ENCODE measurements at regions not wholly inside any gene's neighbourhood (a gene's known extent, or its start where the extent isn't known, plus 50 kb on each side); places are given as distances from the start of the nearest gene placed in this dataset.

DNA sequence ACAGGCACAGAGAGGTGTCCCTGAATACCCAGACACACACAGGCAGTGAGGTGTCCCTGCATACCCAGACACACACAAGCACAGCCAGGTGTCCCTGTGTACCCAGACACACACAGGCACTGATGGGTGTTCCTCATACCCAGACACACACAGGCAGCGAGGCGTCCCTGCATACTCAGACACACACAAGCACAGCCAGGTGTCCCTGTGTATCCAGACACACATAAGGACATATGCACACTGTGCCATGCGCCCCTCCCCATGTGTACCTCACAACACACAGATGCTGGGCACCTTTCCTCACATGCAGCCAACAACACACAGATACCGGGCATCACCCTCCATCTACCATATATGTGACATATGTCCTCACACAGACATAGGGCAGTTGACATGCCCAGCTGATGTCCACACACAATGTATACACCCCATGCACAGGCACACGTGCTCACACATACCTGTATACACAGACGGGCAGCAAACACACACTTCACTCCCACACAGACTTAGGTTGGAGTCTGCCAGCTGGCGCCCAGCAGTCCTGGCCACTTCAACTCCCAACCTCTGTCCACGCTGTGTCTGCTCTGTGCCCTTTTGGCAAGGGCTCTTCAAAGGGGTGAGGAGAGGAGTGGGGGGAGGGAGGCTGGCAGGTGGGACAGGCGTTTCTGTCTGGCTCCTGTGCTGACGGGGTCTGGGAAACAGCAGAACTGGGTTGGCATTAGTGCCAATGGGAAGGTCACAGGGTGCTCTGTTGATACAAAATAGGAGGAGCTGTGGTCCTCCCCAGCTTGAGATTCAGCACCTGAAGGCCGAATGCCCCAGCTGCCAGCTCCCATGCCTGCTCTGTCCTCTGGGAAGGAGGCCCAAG lies 69.4 kb upstream of the ALX4 start:
- dilution Hi-C loops (cut with MboI; ENCODE audit: extremely low pct_ligation_motif_present, low sequenced_read_pairs), result no loop called here
- FAIRE-seq (no peak), DNase-seq (ENCODE audit: low read depth, low spot score) (no peak)
- no peaks in the 10 kb centered on the region for H3K9me3 ChIP-seq (ENCODE audit: control insufficient read depth, low read depth, low read length)
- H3K27me3 ChIP-seq (ENCODE audit: control insufficient read depth, extremely low read depth, insufficient read depth, low read length), result peaks cover 30% of the 10 kb centered on the region
- no peak overlapping the region for H3K4me3 ChIP-seq (ENCODE audit: control insufficient read depth in 2 of 3, extremely low read depth in 1 of 3, insufficient read depth in 2 of 3, low read depth in 1 of 3, low read length in 3 of 3)
- no peak overlapping the region for H2AFZ ChIP-seq (ENCODE audit: control insufficient read depth, low read length)
- no peaks in the 10 kb centered on the region for H4K20me1 ChIP-seq (ENCODE audit: control insufficient read depth, extremely low read depth, insufficient read depth, low read length)
- no peaks in the 10 kb centered on the region for H3K36me3 ChIP-seq (ENCODE audit: control insufficient read depth in 2 of 2, extremely low read depth in 1 of 2, insufficient read depth in 2 of 2, low read length in 2 of 2)
- no peak overlapping the region for H3K9ac ChIP-seq (ENCODE audit: control insufficient read depth, extremely low read depth, insufficient read depth, low read length)
- H3K79me2 ChIP-seq (ENCODE audit: control insufficient read depth, insufficient read depth, low read length), result no peaks in the 10 kb centered on the region
- TF ChIP-seq EZH2 (IDR thresholded peaks at IDR 0.05; ENCODE audit: low read length) (no peak), CTCF (optimal IDR thresholded peaks at IDR 0.05 in 1 of 3, IDR thresholded peaks at IDR 0.05 in 1 of 3, conservative IDR thresholded peaks at IDR 0.05 in 1 of 3; ENCODE audit: extremely low read depth in 1 of 3, insufficient read depth in 2 of 3, low read length in 3 of 3) (no peak)
- H3K27ac ChIP-seq (ENCODE audit: control insufficient read depth, insufficient read depth, low read length), result no peak overlapping the region
- H3K4me1 ChIP-seq (ENCODE audit: control insufficient read depth, extremely low read depth, insufficient read depth, low read length), result no peaks in the 10 kb centered on the region
- H3K4me2 ChIP-seq (ENCODE audit: control insufficient read depth, extremely low read depth, insufficient read depth, low read depth, low read length), result no peak overlapping the region
- no peaks in the 10 kb centered on the region for H3K9me1 ChIP-seq (ENCODE audit: control insufficient read depth, extremely low read depth, insufficient read depth, low read length)

- H3K79me2 ChIP-seq (ENCODE audit: control insufficient read depth, insufficient read depth, low read length), result no peaks in the 10 kb centered on the region
- H3K4me3 ChIP-seq (ENCODE audit: control insufficient read depth in 2 of 3, extremely low read depth in 1 of 3, insufficient read depth in 2 of 3, low read depth in 1 of 3, low read length in 3 of 3), result no peak overlapping the region
- no peaks in the 10 kb centered on the region for H3K4me1 ChIP-seq (ENCODE audit: control insufficient read depth, extremely low read depth, insufficient read depth, low read length)
- dilution Hi-C loops (cut with MboI; ENCODE audit: extremely low pct_ligation_motif_present, low sequenced_read_pairs), result no loop called here
- H3K4me2 ChIP-seq (ENCODE audit: control insufficient read depth, extremely low read depth, insufficient read depth, low read depth, low read length), result no peak overlapping the region
- no peaks in the 10 kb centered on the region for H3K9me3 ChIP-seq (ENCODE audit: control insufficient read depth, low read depth, low read length)
- DNase-seq (ENCODE audit: low read depth, low spot score) (no peak), FAIRE-seq (no peak)
- no peaks in the 10 kb centered on the region for H3K9me1 ChIP-seq (ENCODE audit: control insufficient read depth, extremely low read depth, insufficient read depth, low read length)
- H3K36me3 ChIP-seq (ENCODE audit: control insufficient read depth in 2 of 2, extremely low read depth in 1 of 2, insufficient read depth in 2 of 2, low read length in 2 of 2), result no peaks in the 10 kb centered on the region
- TF ChIP-seq EZH2 (IDR thresholded peaks at IDR 0.05; ENCODE audit: low read length) (no peak), CTCF (optimal IDR thresholded peaks at IDR 0.05 in 1 of 3, IDR thresholded peaks at IDR 0.05 in 1 of 3, conservative IDR thresholded peaks at IDR 0.05 in 1 of 3; ENCODE audit: extremely low read depth in 1 of 3, insufficient read depth in 2 of 3, low read length in 3 of 3) (no peak)
- H3K27ac ChIP-seq (ENCODE audit: control insufficient read depth, insufficient read depth, low read length), result no peak overlapping the region
- H3K27me3 ChIP-seq (ENCODE audit: control insufficient read depth, extremely low read depth, insufficient read depth, low read length), result peaks cover 30% of the 10 kb centered on the region
- H4K20me1 ChIP-seq (ENCODE audit: control insufficient read depth, extremely low read depth, insufficient read depth, low read length), result no peaks in the 10 kb centered on the region
- no peak overlapping the region for H3K9ac ChIP-seq (ENCODE audit: control insufficient read depth, extremely low read depth, insufficient read depth, low read length)
- no peak overlapping the region for H2AFZ ChIP-seq (ENCODE audit: control insufficient read depth, low read length)
Observed at GRCh38 chr11:44380009-44380313, 70.0 kb upstream of the ALX4 start.
